ENCODE measurements at regions not wholly inside any gene's neighbourhood (a gene's known extent, or its start where the extent isn't known, plus 50 kb on each side); places are given as distances from the start of the nearest gene placed in this dataset.
"Not testable (repeated sequence)": the region's sequence is repeated elsewhere in the genome, so short reads cannot be mapped to it uniquely, and the experiment has no call there.

GRCh38 chr10:46720811-46721518, 142.0 kb downstream of the SYT15 start:
- not testable (repeated sequence) for ATAC-seq (ENCODE audit: low read depth in 2 of 2); DNase-seq; H3K27ac Mint-ChIP-seq; H3K4me1 Mint-ChIP-seq; H3K9me3 Mint-ChIP-seq; H3K36me3 Mint-ChIP-seq; H3K4me3 Mint-ChIP-seq
- H3K27me3 Mint-ChIP-seq: peaks cover 0 to 12% (median 0%) of the 10 kb centered on the region in 3 donors

GRCh38 chr10:46724258-46724657, 145.3 kb downstream of the SYT15 start:
- H3K4me3 Mint-ChIP-seq; ATAC-seq (ENCODE audit: low read depth in 2 of 2); H3K36me3 Mint-ChIP-seq; H3K27me3 Mint-ChIP-seq; DNase-seq; H3K9me3 Mint-ChIP-seq; H3K4me1 Mint-ChIP-seq; H3K27ac Mint-ChIP-seq: not testable (repeated sequence)

- H3K4me3 Mint-ChIP-seq; H3K4me1 Mint-ChIP-seq; DNase-seq; H3K36me3 Mint-ChIP-seq; H3K27ac Mint-ChIP-seq; H3K27me3 Mint-ChIP-seq; H3K9me3 Mint-ChIP-seq; ATAC-seq (ENCODE audit: low read depth in 2 of 2): not testable (repeated sequence)
Observed at GRCh38 chr10:46728359-46728758, 149.4 kb downstream of the SYT15 start.

GRCh38 chr10:46730729-46731128, 151.8 kb downstream of the SYT15 start:
- not testable (repeated sequence) for H3K4me1 Mint-ChIP-seq; H3K27ac Mint-ChIP-seq; ATAC-seq (ENCODE audit: low read depth in 2 of 2); H3K4me3 Mint-ChIP-seq; H3K36me3 Mint-ChIP-seq; H3K9me3 Mint-ChIP-seq; DNase-seq; H3K27me3 Mint-ChIP-seq

- ATAC-seq (ENCODE audit: low read depth in 2 of 2); H3K27ac Mint-ChIP-seq; H3K9me3 Mint-ChIP-seq; H3K27me3 Mint-ChIP-seq; DNase-seq; H3K4me1 Mint-ChIP-seq; H3K36me3 Mint-ChIP-seq; H3K4me3 Mint-ChIP-seq: not testable (repeated sequence)
Observed at GRCh38 chr10:46733635-46734261, 154.8 kb downstream of the SYT15 start.

GRCh38 chr10:46734262-46734642, 155.3 kb downstream of the SYT15 start:
- not testable (repeated sequence) for DNase-seq; ATAC-seq (ENCODE audit: low read depth in 2 of 2); H3K4me3 Mint-ChIP-seq; H3K36me3 Mint-ChIP-seq; H3K4me1 Mint-ChIP-seq; H3K27me3 Mint-ChIP-seq; H3K9me3 Mint-ChIP-seq; H3K27ac Mint-ChIP-seq

- not testable (repeated sequence) for DNase-seq, H3K4me3 Mint-ChIP-seq, H3K4me1 Mint-ChIP-seq
Observed at GRCh38 chr10:46739919-46740318, 161.0 kb downstream of the SYT15 start.

GRCh38 chr10:46740368-46740767, 161.4 kb downstream of the SYT15 start:
- H3K27me3 Mint-ChIP-seq; H3K4me1 Mint-ChIP-seq; H3K4me3 Mint-ChIP-seq; DNase-seq; H3K27ac Mint-ChIP-seq; H3K9me3 Mint-ChIP-seq; ATAC-seq (ENCODE audit: low read depth in 2 of 2); H3K36me3 Mint-ChIP-seq: not testable (repeated sequence)

More at GRCh38 chr10:46739919-46740318, 161.0 kb downstream of the SYT15 start:
- ATAC-seq (ENCODE audit: low read depth in 2 of 2); H3K9me3 Mint-ChIP-seq; H3K27me3 Mint-ChIP-seq; H3K27ac Mint-ChIP-seq; H3K36me3 Mint-ChIP-seq: not testable (repeated sequence)

- H3K36me3 Mint-ChIP-seq, DNase-seq, H3K9me3 Mint-ChIP-seq, H3K27me3 Mint-ChIP-seq: not testable (repeated sequence)
- Mint-ChIP-seq H3K4me3 (peak overlapping the region in 2 of 8 donors; percentile 6 to 65), H3K27ac (peak overlapping the region in 1 of 6 donors; percentile 76), H3K4me1 (peaks cover 4 to 12% (median 6%) of the 10 kb centered on the region in 3 donors)
- peak in 1 of 2 donors; percentile 14 for ATAC-seq (ENCODE audit: low read depth in 2 of 2)
Observed at GRCh38 chr10:46749003-46749402, 162.2 kb upstream of the PTPN20 start.

- not testable (repeated sequence) for H3K27ac Mint-ChIP-seq, H3K9me3 Mint-ChIP-seq, H3K36me3 Mint-ChIP-seq, H3K27me3 Mint-ChIP-seq, DNase-seq
- H3K4me1 Mint-ChIP-seq: peaks cover 4 to 12% (median 6%) of the 10 kb centered on the region in 3 donors
- peak overlapping the region in 1 of 8 donors; percentile 25 for H3K4me3 Mint-ChIP-seq
- peak; percentile 58 to 66 for ATAC-seq (ENCODE audit: low read depth in 2 of 2)
Observed at GRCh38 chr10:46749470-46749869, 161.8 kb upstream of the PTPN20 start.

GRCh38 chr10:46753763-46754162, 157.5 kb upstream of the PTPN20 start:
- not testable (repeated sequence) for H3K9me3 Mint-ChIP-seq; H3K27me3 Mint-ChIP-seq; DNase-seq; H3K4me3 Mint-ChIP-seq; H3K36me3 Mint-ChIP-seq; ATAC-seq (ENCODE audit: low read depth in 2 of 2); H3K27ac Mint-ChIP-seq
- peaks cover 4 to 12% (median 6%) of the 10 kb centered on the region in 3 donors for H3K4me1 Mint-ChIP-seq

GRCh38 chr10:46761471-46761870, 149.8 kb upstream of the PTPN20 start:
- H3K36me3 Mint-ChIP-seq; H3K9me3 Mint-ChIP-seq; H3K27me3 Mint-ChIP-seq; H3K27ac Mint-ChIP-seq; DNase-seq; H3K4me1 Mint-ChIP-seq; H3K4me3 Mint-ChIP-seq; ATAC-seq (ENCODE audit: low read depth in 2 of 2): not testable (repeated sequence)

- H3K36me3 Mint-ChIP-seq; H3K27me3 Mint-ChIP-seq; H3K27ac Mint-ChIP-seq; H3K9me3 Mint-ChIP-seq; ATAC-seq (ENCODE audit: low read depth in 2 of 2); H3K4me1 Mint-ChIP-seq; H3K4me3 Mint-ChIP-seq; DNase-seq: not testable (repeated sequence)
Observed at GRCh38 chr10:46768515-46769291, 142.5 kb upstream of the PTPN20 start.
